Left lobe of liver (tissue), 2 donors: ENCODE measurements at regions not wholly inside any gene's neighbourhood (a gene's known extent, or its start where the extent isn't known, plus 50 kb on each side); places are given as distances from the start of the nearest gene placed in this dataset.

Source experiments
- ATAC-seq: fragments of 200-7000 bp; cut with Tn5 transposase; one replicate; pipeline ENCODE4 v1.9.1; 2020; ENCODE audit warnings: mild to moderate bottlenecking, moderate library complexity
- DNase-seq: peaks from one replicate; pipeline ENCODE4 v3.0.0-alpha.2; 2020; ENCODE audit warnings: low spot score
- donor health status: DM: no; HTN: no; CAD: no; lungs with moderate emphysema.
- donor health status: DM: no; HTN: yes; CAD: no.

- DNase-seq: peak; percentile 38
- ATAC-seq: no peak
Observed at GRCh38 chr2:239455436-239456203, 54.8 kb upstream of the HDAC4 start.

GRCh38 chr2:239454507-239454906 is 53.7 kb upstream of the HDAC4 start:
- ATAC-seq: no peak
- no peak for DNase-seq
